ENCODE measurements at regions not wholly inside any gene's neighbourhood (a gene's known extent, or its start where the extent isn't known, plus 50 kb on each side); places are given as distances from the start of the nearest gene placed in this dataset.

GRCh38 chr4:18961266-18961665 is 939.7 kb upstream of the LCORL start:
- DNase-seq (ENCODE audit: low spot score): no peak
- TF ChIP-seq CTCF (IDR thresholded peaks at IDR 0.05; ENCODE audit: extremely low read depth, missing control alignments): no peak

- no peak for TF ChIP-seq CTCF (IDR thresholded peaks at IDR 0.05; ENCODE audit: extremely low read depth, missing control alignments)
- DNase-seq (ENCODE audit: low spot score): no peak
These were observed 936.2 kb upstream of the LCORL start for GRCh38 chr4:18957716-18958115.

- TF ChIP-seq CTCF (IDR thresholded peaks at IDR 0.05; ENCODE audit: extremely low read depth, missing control alignments): no peak
- no peak for DNase-seq (ENCODE audit: low spot score)
These were observed 933.0 kb upstream of the LCORL start for GRCh38 chr4:18954538-18954937.

- no peak for TF ChIP-seq CTCF (IDR thresholded peaks at IDR 0.05; ENCODE audit: extremely low read depth, missing control alignments)
- no peak for DNase-seq (ENCODE audit: low spot score)
These were observed 932.1 kb upstream of the LCORL start for GRCh38 chr4:18953613-18954012.

GRCh38 chr4:18945464-18945863 is 923.9 kb upstream of the LCORL start:
- no peak for TF ChIP-seq CTCF (IDR thresholded peaks at IDR 0.05; ENCODE audit: extremely low read depth, missing control alignments)
- no peak for DNase-seq (ENCODE audit: low spot score)

GRCh38 chr4:18942874-18943273 is 921.3 kb upstream of the LCORL start:
- no peak for TF ChIP-seq CTCF (IDR thresholded peaks at IDR 0.05; ENCODE audit: extremely low read depth, missing control alignments)
- no peak for DNase-seq (ENCODE audit: low spot score)

GRCh38 chr4:18938343-18939099 is 917.0 kb upstream of the LCORL start:
- no peak for DNase-seq (ENCODE audit: low spot score)
- no peak for TF ChIP-seq CTCF (IDR thresholded peaks at IDR 0.05; ENCODE audit: extremely low read depth, missing control alignments)
